ENCODE measurements at regions not wholly inside any gene's neighbourhood (a gene's known extent, or its start where the extent isn't known, plus 50 kb on each side); places are given as distances from the start of the nearest gene placed in this dataset.

DNA sequence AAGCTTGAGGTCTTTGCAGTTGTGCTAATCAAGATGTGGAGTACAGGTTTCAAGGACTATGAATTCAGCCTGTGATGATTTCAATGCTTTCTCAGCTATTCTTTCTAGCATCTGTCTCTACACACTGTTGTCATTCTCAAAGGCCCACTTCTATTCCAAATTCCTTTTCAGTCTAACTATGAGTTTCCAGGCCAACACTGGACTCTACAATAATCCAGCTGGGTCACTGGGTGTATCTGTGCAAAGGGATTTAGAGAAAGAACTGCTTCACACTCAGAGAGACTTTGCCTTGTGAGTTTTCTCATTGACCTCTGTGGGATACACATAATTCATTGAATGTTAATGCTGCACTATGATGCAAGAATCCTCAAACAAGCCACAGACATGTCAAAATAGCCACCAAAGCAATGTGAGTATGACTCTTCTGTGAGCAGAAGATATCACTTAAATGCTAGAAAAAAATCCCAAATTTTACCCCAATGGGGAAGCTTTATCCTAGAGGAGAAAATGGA lies 171.8 kb upstream of the CLNK start:
- TF ChIP-seq, protein P1, sequence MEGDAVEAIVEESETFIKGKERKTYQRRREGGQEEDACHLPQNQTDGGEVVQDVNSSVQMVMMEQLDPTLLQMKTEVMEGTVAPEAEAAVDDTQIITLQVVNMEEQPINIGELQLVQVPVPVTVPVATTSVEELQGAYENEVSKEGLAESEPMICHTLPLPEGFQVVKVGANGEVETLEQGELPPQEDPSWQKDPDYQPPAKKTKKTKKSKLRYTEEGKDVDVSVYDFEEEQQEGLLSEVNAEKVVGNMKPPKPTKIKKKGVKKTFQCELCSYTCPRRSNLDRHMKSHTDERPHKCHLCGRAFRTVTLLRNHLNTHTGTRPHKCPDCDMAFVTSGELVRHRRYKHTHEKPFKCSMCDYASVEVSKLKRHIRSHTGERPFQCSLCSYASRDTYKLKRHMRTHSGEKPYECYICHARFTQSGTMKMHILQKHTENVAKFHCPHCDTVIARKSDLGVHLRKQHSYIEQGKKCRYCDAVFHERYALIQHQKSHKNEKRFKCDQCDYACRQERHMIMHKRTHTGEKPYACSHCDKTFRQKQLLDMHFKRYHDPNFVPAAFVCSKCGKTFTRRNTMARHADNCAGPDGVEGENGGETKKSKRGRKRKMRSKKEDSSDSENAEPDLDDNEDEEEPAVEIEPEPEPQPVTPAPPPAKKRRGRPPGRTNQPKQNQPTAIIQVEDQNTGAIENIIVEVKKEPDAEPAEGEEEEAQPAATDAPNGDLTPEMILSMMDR (IDR thresholded peaks at IDR 0.05) = no peak
- TF ChIP-seq POLR2A (IDR thresholded peaks at IDR 0.05) = no peak

Data from adrenal gland (tissue), 5 donors.